ENCODE measurements at regions not wholly inside any gene's neighbourhood (a gene's known extent, or its start where the extent isn't known, plus 50 kb on each side); places are given as distances from the start of the nearest gene placed in this dataset.
A peak's percentile ranks its signal among the peaks of the same experiment; 100 is the strongest.

- TF ChIP-seq USF2 (IDR thresholded peaks at IDR 0.05; ENCODE audit: low read depth, low read length): no peak
These were observed 302.7 kb downstream of the FGF9 start (continued) for GRCh38 chr13:21973437-21974125.

- Histone ChIP-seq H3K4me2 (ENCODE audit: low read depth, low read length) (no peak overlapping the region), H3K36me3 (ENCODE audit: control insufficient read depth, insufficient read depth, low read length) (no peaks in the 10 kb centered on the region), H3K79me1 (ENCODE audit: low read depth in 1 of 2, low read length in 2 of 2) (peaks cover 0 to 15% of the 10 kb centered on the region in 2 experiments; a peak in 1 of 4 replicates), H4K91ac (ENCODE audit: insufficient read depth, low read depth, low read length) (peak overlapping the region; percentile 98), H2AFZ (replicated peaks; ENCODE audit: low read length, poor library complexity) (peak overlapping the region; percentile 69), H2BK15ac (ENCODE audit: low read depth, low read length) (peak overlapping the region; percentile 99; the same call in 2 of the 3 replicates), H2BK20ac (ENCODE audit: low read depth, low read length) (peak overlapping the region; percentile 93), H3K4me1 (ENCODE audit: control insufficient read depth, insufficient read depth, low read length) (peaks cover 32% of the 10 kb centered on the region), H3K27ac (ENCODE audit: insufficient read depth, low read length) (peak overlapping the region; percentile 75), H3K18ac (ENCODE audit: low read depth, low read length) (peak overlapping the region; percentile 95), H4K20me1 (ENCODE audit: insufficient read depth, low read length) (no peaks in the 10 kb centered on the region), H4K8ac (ENCODE audit: low read depth in 2 of 2, low read length in 2 of 2) (peak overlapping the region; percentile 63 to 82; a peak in 3 of 4 replicates), H3K27me3 (ENCODE audit: control insufficient read depth, insufficient read depth, low read length) (no peaks in the 10 kb centered on the region), H2BK120ac (ENCODE audit: low read depth, low read length) (peak overlapping the region; percentile 94), H2AK9ac (replicated peaks; ENCODE audit: low read depth, low read length, poor library complexity) (peak overlapping the region; percentile 57), H3K14ac (replicated peaks; ENCODE audit: low read depth, low read length) (peak overlapping the region; percentile 84), H3K4ac (ENCODE audit: low read depth, low read length) (peak overlapping the region; percentile 99), H3K56ac (ENCODE audit: extremely low read depth, insufficient read depth, low read length) (peak overlapping the region; percentile 16; the same call in 1 of the 2 replicates), H4K5ac (ENCODE audit: low read depth, low read length) (peak overlapping the region; percentile 93), H2AK5ac (ENCODE audit: low read depth, low read length) (peak overlapping the region; percentile 96), H3K4me3 (ENCODE audit: insufficient read depth, low read depth, low read length) (no peak overlapping the region), H3K9ac (ENCODE audit: low read depth, low read length) (no peak overlapping the region), H3K9me3 (ENCODE audit: control insufficient read depth, insufficient read depth, low read length) (no peaks in the 10 kb centered on the region), H3K23ac (ENCODE audit: low read depth, low read length) (peak overlapping the region; percentile 48), H2BK5ac (ENCODE audit: low read depth, low read length, poor library complexity, severe bottlenecking) (peak overlapping the region; percentile 69), H3K9me1 (ENCODE audit: insufficient read depth, low read length) (peaks cover 27% of the 10 kb centered on the region)
- WGBS, 2 experiments (ENCODE audit: extremely low coverage in 2 of 2, insufficient read length in 1 of 2): 75% methylated on average over 4 of the region's 8 CpGs; no CpG with 5 or more reads in 1 of the 2 experiments
- ChIA-PET POLR2A (ENCODE audit: unreplicated experiment) (interaction anchor here (0.7 kb wide), 1 partner anchor 165 kb away, joined by 6 read pairs; no protein-coding TSS in a partner anchor), CTCF (no interaction called here)
- dilution Hi-C loops (cut with HindIII; ENCODE audit: low sequenced_read_pairs, unreplicated experiment) (no loop called here), in situ Hi-C loops (cut with MboI; ENCODE audit: low sequenced_read_pairs) (loop anchor here (25.0 kb wide), 1 partner anchor 1338 kb away; no protein-coding TSS in a partner anchor), intact Hi-C loops (cut with micrococcal nuclease) (loop anchor here (5.0 to 10.0 kb wide), 4 partner anchors 118 to 302 kb away; partner anchors contain the start of gene FGF9)
- TF ChIP-seq MAFK (IDR thresholded peaks at IDR 0.05; ENCODE audit: low read depth, low read length) (no peak), BHLHE40 (IDR thresholded peaks at IDR 0.05; ENCODE audit: low read depth, low read length) (peak; percentile 8; the same call in 1 of the 2 replicates)
- ATAC-seq (ENCODE audit: low read depth) (no peak), DNase-seq (peak; percentile 37)
- BruUV-seq (replicated peaks): no TSS peak
These were observed 303.9 kb downstream of the FGF9 start for GRCh38 chr13:21974741-21975140.
